ENCODE measurements at regions not wholly inside any gene's neighbourhood (a gene's known extent, or its start where the extent isn't known, plus 50 kb on each side); places are given as distances from the start of the nearest gene placed in this dataset.
"Not testable (repeated sequence)": the region's sequence is repeated elsewhere in the genome, so short reads cannot be mapped to it uniquely, and the experiment has no call there.

DNA sequence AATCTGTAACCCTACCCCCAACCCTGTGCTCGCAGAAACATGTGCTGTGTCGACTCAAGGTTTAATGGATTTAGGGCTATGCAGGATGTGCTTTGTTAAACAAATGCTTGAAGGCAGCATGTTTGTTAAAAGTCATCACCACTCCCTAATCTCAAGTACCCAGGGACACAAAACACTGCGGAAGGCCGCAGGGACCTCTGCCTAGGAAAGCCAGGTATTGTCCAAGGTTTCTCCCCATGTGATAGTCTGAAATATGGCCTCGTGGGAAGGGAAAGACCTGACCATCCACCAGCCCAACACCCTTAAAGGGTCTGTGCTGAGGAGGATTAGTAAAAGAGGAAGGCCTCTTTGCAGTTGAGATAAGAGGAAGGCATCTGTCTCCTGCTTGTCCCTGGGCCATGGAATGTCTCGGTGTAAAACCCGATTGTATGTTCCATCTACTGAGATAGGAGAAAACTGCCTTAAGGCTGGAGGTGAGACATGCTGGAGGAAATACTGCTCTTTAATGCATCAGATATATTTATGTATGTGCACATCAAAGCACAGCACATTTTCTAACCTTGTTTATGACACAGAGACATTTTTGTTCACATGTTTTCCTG, 94.4 kb downstream of the LSM3 start:
- not testable (repeated sequence) for FAIRE-seq; DNase-seq (ENCODE audit: insufficient read length, low spot score)

DNA sequence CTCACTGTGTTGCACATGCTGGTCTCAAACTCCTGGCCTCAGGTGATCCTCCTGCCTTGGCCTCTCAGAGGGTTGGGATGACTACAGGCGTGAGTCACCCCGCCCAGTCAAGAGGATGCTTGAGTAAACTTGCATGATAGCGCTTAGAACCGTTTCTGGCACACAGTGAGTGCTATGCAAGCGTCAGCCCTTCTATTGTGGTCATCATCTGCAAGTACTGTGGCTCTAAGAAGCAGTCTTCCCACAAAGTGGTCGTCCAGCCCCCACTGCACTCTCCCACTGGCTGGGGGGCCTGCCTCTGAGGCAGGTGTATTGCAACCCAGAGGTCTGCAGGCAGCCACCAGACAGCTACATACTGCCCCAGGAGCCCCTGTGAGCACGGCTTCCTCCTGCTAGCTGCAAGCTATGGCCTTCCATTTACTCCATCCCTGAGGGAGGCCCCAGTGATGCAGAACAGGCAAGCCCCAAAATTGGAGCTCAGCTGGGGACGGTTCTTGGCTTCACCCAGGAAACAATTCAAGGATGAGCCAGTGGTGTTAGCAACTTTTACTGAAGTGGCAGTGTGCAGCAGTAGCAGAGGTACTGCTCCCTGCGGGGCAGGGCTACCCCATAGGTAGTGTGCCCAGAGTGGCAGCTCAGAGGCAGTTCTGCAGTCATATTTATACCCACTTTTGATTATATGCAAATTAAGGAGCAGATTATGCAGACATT, 95.4 kb downstream of the LSM3 start:
- DNase-seq (ENCODE audit: insufficient read length, low spot score) (no peak), FAIRE-seq (no peak)

DNA sequence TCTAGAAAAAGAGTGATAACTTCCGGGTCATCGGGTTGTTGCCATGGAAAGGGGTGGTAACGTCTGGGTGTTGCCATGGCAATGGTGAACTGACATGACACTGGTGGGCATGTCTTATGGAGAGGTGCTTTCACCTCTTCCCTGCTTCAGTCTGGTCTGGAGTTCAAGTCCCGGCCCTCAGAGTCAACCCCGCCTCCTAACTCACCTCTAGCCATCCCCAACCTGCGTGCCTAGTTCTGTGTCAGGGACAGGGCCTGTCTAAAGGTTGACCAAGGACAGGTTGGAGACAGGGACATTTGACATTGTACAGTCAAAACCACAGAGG, 96.0 kb downstream of the LSM3 start:
- FAIRE-seq = no peak
- no peak for DNase-seq (ENCODE audit: insufficient read length, low spot score)

DNA sequence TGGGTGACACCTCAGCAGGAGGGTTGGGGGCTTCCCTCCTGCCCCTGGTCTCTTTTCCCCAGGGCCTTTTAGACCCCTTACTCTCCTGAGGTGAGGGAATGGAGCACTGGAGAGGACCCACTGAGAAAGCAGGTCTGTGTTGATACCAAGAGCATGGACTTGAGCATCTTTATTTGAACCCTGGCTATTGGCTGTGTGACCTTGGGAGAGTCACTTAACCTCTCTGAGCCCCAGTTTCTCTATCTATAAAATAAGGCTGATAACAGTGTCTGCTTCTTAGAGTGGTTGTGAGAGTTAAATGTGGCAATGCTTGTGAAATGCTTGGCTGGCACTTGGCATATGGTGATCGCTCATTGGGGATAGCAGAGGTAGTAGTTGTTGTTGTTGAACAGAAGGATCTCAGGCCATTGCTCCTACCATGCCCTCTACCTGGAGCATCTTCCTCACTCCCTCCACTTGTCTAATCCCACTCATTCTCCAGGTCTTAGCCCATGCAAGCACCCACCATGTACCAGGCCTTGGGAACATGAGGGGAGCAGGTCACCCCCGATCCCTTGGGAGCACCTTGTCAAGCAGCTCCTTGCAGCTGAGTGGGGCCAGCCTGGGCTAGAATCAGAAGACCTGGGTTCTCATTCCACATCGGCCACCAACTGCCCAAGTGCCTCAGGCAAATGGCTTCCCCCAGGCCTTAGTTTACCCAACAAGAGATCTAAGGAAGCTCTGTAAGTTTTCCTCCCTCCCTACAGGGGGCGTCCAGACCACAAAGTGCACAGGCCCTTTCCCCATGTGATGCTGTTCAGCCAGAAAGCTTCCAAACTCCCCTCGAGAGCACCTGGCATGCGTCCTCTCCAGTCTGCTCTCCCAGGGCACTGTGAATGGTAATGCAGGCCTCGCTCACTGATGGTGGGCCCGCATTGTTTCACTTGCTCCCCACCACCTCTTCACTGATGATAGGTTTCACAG, 96.7 kb downstream of the LSM3 start:
- FAIRE-seq (no peak), DNase-seq (ENCODE audit: insufficient read length, low spot score) (no peak)

DNA sequence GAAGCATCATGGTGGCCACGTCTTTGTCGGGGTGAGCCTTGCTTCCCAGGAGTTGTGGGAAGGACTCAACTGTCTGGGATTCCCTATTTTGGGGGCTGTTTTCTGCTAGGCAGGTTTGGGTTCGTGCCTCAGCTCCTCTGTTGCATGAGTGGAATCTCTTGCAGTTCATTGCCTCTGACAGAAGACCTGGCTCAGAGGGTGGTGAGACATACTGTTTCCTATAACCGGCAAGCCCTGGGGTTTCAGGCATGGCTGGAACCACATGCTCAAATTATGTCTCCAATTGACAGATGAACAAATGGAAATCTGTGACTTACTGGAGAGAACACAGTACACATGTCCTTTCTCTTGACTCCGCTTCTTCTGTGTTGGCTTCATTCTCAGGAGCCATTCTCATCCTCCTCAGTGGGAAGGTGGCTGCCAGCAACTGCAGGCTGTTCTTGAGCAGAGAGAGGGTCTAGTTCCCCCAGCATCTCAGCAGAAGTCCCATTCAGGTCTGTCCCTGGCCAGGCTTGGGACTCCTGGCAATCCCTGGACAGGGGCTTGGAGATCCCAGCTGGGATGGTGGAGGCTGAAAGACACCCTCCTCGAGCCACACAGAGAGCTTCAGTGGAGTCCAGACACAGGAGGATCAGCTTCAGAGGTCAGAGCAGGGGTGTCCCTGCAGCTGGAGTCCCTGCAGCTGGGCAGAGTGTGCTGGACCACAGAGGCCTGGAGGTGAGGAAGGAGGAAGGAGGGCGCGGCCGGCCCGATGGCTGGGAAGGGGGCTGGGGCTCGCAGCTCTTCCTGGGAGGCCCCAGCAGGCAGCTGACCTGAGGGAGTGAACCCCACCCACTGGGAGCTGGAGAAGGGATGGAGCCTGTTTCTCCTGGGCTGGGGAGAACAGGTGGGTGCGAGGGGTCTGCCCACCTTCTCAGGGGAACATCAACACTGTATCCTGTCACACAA, 97.6 kb downstream of the LSM3 start:
- FAIRE-seq (no peak), DNase-seq (ENCODE audit: insufficient read length, low spot score) (no peak)

DNA sequence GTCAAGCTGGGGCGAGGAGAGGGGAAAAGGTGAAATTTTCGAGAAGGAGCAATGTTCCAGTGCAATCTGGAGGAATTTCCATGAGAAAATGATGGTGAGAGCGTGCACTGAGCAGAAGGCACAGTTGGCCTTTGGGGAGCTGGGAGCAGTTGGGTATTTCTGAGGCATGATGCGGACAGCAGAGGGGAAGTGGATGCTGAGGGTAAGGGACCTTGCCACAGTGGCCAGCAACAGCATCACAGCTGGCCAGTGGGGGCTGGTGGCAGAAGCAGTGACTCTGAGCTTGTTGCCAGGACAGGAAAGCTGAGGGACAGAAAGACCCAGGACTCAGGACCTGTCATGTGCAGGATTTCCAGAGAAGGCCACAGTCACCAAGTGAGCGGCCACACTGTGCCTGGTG, 98.9 kb downstream of the LSM3 start:
- DNase-seq (ENCODE audit: insufficient read length, low spot score) (no peak), FAIRE-seq (no peak)

DNA sequence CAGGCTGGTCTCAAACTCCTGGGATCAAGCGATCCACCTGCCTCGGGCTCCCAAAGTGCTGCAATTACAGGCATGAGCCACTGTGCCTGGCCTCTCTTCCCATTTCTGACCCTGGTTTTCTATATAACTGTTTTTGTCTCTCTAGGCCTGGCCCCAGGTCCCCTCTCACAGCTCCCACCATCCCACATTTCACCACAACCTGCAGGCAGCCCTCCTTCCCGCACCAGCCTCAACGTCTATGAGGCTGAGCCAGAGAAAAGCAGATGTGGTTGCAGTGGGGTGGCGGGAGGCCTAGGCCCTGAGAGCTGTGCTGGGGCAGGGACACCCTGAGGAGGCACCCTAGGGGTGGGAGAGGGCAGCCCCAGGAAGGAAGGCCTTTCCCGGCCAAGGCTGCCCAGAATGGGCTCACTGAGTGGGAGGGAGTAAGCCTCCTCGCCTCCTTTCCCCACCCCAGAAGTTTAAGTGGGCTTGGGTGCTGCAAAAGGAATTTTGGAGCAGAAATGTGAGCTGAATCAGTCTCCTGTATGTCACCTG, 99.7 kb downstream of the LSM3 start:
- FAIRE-seq (no peak), DNase-seq (ENCODE audit: insufficient read length, low spot score) (no peak)

DNA sequence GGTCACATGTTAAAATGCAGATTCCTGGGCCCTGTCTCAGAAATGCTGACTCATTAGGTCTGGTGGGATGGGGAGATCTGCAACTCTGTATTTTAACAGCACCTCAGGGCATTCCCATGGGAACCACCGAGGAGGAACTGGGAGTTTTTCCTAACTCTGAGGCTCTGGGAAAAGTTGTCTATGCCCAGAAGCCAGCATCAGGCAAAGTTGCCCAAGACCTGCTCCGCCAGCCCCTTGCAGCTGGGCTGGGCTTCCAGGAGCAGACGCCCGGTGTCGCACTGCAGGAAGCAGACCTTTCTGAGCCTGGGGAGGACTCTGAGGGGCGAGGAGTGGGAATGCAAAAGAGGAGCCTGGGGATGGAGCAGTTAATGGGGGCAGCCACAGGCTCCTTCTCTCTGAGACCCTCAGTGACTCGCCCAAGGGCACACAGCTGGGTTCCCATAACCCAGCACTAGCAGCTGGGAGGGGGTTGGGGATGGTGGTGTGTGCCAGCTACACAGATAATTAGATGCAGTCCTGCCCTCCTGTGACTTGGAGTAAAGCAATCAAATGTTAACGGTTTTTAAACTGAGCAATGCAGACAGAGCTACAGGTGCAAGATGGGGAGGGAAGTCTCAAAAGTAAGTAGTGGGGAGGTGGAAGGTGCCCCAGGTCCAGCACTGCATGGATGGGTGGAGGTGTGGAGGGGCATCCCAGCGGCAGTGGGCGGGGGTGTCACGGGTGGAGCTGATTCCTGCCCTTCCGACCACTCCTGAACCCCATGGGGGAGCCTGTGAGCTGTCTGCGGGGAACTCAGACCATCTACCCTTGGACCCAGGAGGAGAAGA, 100.4 kb downstream of the LSM3 start:
- FAIRE-seq (no peak), DNase-seq (ENCODE audit: insufficient read length, low spot score) (no peak)

DNA sequence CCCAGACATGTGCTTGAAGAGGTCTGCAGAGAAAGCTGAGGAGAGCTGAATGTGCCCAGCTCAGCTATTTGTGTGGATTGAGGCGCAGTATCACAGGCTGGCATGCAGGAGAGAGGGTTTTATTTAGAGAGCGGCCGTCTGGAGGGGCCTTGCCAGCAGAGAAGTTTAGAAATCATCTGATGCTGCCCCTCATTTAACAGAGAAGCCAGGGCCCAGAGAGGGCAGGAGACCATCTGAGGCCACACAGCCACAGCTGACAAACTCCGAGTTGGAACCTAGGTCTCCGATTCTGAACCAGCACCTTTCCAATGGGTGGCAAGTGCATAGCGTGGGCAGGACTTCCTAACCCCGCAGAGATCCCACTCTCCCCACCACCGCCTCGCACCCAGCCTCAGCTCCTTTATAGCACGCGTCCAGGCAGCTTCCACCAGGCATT, 101.0 kb downstream of the LSM3 start:
- no peak for DNase-seq (ENCODE audit: insufficient read length, low spot score)
- no peak for FAIRE-seq

DNA sequence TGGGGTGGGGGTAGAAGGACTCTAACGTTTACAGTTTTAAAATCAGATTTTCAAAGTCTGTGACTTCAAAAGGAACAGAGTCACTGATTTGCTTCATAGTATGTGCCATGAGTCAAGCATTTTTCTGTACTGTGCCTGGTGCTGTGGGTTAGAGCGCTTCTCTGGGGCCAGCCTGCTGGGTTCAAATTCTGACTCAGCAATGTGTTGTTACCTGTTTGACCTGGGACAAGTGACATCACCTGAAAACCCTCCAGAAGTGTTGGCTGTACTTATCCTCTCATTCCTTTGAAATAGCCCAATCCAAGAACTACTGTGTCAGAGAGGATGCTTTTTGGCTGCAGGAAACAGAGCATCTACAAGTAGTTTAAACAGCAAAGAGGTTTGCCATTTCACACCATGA, 101.7 kb downstream of the LSM3 start:
- no peak for FAIRE-seq

DNA sequence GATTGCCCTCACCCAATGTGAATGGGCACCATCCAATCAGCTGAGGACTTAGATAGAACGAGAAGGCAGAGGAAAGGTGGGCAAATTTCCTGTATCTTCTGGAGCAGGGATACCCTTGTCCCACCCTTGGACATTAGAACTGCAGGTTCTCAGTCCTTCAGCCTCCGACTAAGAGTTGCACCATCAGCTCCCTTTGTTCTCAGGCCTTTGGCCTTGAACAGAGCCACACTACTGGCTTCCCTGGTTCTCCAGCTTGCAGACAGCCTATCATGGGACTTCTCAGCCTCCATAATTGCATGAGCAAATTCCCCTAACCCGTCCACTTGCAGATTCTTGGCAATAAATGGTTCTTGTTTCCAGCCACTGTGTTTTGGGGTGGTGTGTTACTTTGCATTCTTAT, 102.4 kb downstream of the LSM3 start:
- FAIRE-seq = no peak
- DNase-seq (ENCODE audit: insufficient read length, low spot score) = no peak

More for the DNA sequence above, 101.7 kb downstream of the LSM3 start:
- no peak for DNase-seq (ENCODE audit: insufficient read length, low spot score)

DNA sequence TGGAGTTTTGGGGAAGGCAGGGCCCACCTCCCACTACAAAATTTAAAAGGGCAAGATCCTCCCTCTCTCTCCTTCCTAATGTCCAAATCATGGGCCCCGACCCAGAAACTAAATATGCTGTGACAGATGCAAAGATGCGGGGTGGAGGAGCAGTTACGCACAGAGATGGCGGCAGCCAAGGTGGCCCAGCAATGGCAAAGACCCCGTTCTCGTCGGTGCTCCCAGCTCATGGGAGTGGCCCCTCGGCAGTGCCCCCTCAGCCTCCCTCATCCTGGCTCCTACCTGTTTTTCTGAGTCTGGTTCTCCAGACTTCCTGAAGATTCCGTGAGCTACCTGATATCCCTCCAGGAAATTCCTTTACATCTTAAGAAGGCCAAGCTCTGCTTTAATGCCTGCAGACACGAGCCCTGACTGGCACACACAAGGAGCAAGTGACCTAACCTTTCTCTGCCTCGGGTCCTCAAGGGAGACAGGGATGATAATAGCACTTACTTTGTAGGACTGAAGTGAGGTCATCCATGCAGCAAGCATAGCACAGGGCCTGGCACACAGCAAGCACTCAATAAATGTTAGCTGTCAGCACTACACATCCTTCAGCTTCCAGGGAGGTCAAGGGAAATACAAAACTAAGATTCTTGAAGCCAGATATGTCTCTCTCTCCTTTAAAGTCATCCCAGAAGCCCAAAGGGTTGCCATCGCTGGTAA, 103.5 kb downstream of the LSM3 start:
- DNase-seq (ENCODE audit: insufficient read length, low spot score) = no peak
- FAIRE-seq = no peak

DNA sequence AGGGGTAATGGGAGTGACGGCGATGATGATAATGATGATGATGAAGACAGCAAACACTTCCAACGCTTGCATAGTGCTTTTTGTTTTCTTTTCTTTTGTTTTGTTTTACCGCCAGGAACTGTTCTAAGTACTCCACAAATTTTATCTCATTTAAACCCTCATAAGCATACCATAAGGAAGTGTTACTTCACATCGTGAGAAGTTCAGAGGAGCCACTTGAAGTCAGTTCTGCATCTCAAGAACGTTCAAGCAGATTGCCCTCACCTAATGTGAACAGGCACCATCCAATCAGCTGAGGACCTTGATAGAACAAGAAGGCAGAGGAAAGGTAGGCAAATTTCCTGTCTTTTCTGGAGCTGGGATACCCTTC, 104.1 kb downstream of the LSM3 start:
- DNase-seq (ENCODE audit: insufficient read length, low spot score) (no peak), FAIRE-seq (no peak)

DNA sequence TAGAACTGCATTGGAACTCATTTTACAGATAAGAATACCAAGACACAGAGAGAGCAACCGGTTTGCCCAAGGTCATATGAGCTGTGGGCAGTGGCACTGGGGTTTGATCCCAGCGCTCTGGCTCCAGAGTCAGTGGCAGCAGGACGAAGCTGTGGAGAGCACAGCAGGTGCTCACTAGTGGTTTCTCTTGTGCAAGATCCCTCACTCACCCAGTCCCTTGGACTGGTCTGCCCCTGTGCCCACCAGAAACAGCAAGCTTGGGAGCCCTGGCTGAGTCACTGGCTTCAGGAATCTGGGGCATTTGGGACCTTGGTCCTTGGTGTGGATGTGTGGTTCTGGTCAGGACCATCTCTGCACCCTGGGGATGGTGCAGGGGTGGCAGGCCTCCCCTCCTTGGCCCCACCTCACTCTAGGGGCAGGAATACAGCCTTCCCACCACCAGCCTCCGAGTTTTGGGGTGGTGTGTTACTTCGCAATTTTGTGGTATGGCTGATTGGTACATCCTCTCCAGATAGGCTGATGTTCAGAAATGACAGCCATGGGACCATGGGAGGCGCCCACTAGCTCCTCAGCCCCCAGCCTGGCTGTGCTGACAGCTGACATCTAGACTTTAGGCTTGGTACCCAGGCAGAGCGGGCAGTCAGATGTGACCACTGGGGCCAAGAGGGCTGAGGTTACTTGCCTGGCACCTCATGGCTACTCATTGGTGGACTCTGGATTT, 104.6 kb downstream of the LSM3 start:
- no peak for FAIRE-seq
- DNase-seq (ENCODE audit: insufficient read length, low spot score) = no peak

DNA sequence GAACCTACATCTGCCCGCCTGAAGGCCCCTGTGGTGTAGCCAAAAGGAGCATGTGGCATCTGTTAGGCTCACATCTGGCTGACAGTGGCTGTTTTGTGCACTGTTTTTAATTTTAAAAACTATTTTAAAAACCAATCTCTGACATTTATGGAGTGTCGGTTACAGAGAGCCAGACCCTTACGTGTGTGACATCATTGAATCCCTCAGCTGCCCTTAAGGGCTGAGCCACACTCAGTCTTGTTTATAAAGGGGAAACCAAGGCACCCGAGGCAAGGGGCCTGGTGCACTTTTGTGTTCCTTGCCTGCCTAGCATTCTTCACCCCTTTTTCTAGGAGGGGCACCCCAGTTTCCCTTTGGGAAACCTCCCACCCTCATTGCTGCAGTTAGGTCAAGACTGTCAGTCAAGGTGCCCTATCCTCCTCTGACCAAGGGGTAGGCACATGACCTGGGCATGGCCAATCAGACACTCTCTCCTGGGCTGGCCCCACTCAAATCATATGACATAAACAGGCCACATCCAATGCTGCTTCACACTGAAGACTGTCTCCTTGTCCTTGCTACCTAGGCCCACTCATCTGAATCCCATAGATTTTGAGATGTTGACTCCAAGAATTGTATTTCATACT, 105.3 kb downstream of the LSM3 start:
- DNase-seq (ENCODE audit: insufficient read length, low spot score) (no peak), FAIRE-seq (no peak)

DNA sequence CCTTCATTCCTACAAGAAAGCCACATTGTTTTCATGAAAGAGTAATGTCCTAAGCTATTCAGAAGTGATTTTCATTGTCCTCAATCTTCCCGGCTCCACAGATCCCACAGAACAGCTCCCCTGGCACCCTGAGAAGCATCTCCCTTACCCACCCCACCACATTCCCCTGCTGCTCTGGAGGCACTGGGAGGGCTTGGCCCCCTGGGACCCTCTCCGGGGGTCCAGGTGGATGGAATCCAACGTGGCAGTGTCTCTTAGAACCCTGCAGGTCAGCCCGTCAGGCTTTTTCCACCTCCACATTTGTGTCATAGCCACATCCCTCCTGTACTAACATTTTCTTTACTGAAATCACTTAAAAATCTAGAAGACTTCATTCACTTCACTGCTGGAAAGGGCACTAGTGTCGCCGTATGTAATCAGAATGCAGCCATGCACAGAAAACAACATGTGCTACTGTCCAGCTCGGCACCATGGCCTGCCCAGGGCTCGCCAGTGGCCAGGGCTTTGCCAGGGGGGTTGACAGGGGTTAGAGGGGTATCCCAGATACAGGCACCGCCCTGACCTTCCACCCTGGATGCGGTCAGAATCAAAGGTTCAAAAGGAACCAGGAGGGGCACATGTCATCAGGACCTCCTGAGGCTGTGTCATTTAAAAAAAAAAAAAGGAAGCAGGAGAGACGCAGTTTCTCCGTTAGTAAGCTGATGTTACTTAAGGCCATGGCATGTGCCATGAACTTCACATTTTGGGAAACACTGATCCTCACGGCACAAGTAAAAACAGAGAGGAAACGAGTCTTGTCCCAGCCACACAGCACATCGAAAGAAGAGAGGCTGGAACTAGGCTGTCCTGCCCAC, 106.3 kb downstream of the LSM3 start:
- FAIRE-seq = no peak
- DNase-seq (ENCODE audit: insufficient read length, low spot score) = no peak

DNA sequence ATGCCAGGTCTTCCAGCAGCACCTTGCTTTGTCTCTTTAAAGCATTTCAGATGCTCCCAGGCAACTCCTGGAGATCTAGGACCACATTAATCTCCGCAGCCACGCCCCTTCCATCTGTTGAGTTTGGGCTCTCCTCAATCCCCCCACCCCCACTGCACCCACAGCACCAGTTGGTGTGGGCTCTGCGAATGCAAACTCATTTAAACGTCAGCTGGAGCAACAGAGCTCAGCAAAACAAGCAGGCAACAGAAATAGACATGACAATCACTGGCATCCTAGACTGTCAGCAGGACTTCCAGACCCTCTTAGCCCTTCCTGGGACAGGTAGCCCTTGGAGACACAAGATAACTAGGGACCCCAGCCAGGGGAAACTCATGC, 106.9 kb downstream of the LSM3 start:
- DNase-seq (ENCODE audit: insufficient read length, low spot score) (no peak), FAIRE-seq (no peak)
